HepG2 (cell line): ENCODE measurements at regions not wholly inside any gene's neighbourhood (a gene's known extent, or its start where the extent isn't known, plus 50 kb on each side); places are given as distances from the start of the nearest gene placed in this dataset.

Source experiments
- ATAC-seq: fragments of 200-7000 bp; cut with Tn5 transposase; 3 replicates; pipeline ENCODE4 v1.9.1; 2020; ENCODE audit warnings: mild to moderate bottlenecking, moderate library complexity
- BruUV-seq: library from RNA; stranded (reverse); fragments of 400-500 nt; replicated peaks from 2 replicates; lab custom pipeline; 2021; lab: Mats Ljungman, UMichigan
- CTCF ChIA-PET: fragments of 300-600 bp; formaldehyde crosslinking; extraction: SDS; loops from one replicate; lab custom pipeline; 2021; ENCODE audit warnings: low total read pairs, inconsistent platforms, low intra/inter-chr PET ratio; lab: Yijun Ruan, JAX
- POLR2A ChIA-PET: fragments of 350-600 bp; sonication (Branson Sonifier 250); formaldehyde crosslinking; loops from one replicate; lab custom pipeline; 2020; ENCODE audit warnings: antibody characterized with exemption, inconsistent platforms; lab: Yijun Ruan, JAX
- DNase-seq: peaks from one replicate; pipeline ENCODE4 v3.0.0-alpha.2; 2015; ENCODE audit warnings: low spot score
- FAIRE-seq: peaks from 3 replicates; lab custom pipeline; 2011; peaks lifted over from hg19 to GRCh38; lab: Jason Lieb, UNC
- H2AFZ ChIP-seq: one replicate; pipeline ENCODE4 v1.6.1; 2011; ENCODE audit warnings: low read length, inconsistent platforms
- H3K27ac ChIP-seq: fragments of 300-600 bp; 3 replicates; pipeline ENCODE4 v1.8.0; 2011; ENCODE audit warnings: mixed run types, mild to moderate bottlenecking, mixed read lengths, low read length, inconsistent platforms; ENCODE audit not compliant: insufficient read depth; ENCODE audit errors: extremely low read length
- H3K27me3 ChIP-seq, 2 experiments: fragments of 200-600 bp in 1 of 2; 2 replicates in 1 of 2; 3 replicates in 1 of 2; pipeline versions ENCODE4 v1.6.0 to v1.8.0; 2011; ENCODE audit warnings: low read length in 2 of 2, mild to moderate bottlenecking in 2 of 2, moderate library complexity in 2 of 2, inconsistent platforms in 1 of 2; ENCODE audit not compliant: insufficient read depth in 2 of 2, control insufficient read depth in 1 of 2
- H3K36me3 ChIP-seq, 2 experiments: fragments of 200-600 bp in 1 of 2; replicated peaks in 1 of 2; 2 replicates in 1 of 2; 3 replicates in 1 of 2; pipeline versions ENCODE4 v1.5.1 to v1.8.0; 2011; ENCODE audit warnings: low read length in 2 of 2, inconsistent platforms in 1 of 2; ENCODE audit not compliant: insufficient read depth in 2 of 2, control insufficient read depth in 1 of 2
- H3K4me1 ChIP-seq: 2 replicates; pipeline ENCODE4 v1.5.1; 2012; ENCODE audit warnings: low read length, inconsistent platforms; ENCODE audit not compliant: insufficient read depth
- H3K4me2 ChIP-seq: 2 replicates; pipeline ENCODE4 v1.6.0; 2011; ENCODE audit warnings: low read depth, low read length, inconsistent platforms
- H3K4me3 ChIP-seq, 3 experiments: fragments of 200-600 bp in 1 of 3; sonication (generic), shearing (Covaris generic) in 1 of 3; replicated peaks in 1 of 3; 2 replicates each; pipeline ENCODE4 v1.5.1; 2011 to 2016; ENCODE audit warnings: low read length in 3 of 3, inconsistent platforms in 2 of 3, low read depth in 2 of 3, mild to moderate bottlenecking in 2 of 3, control low read depth in 1 of 3, mixed read lengths in 1 of 3; ENCODE audit not compliant: insufficient read depth in 1 of 3
- H3K79me2 ChIP-seq: one replicate; pipeline ENCODE4 v1.6.1; 2011; ENCODE audit warnings: low read length, inconsistent platforms; ENCODE audit not compliant: insufficient read depth
- H3K9ac ChIP-seq: 2 replicates; pipeline ENCODE4 v1.6.0; 2011; ENCODE audit warnings: mild to moderate bottlenecking, low read depth, low read length, inconsistent platforms; ENCODE audit not compliant: insufficient read depth
- H3K9me3 ChIP-seq: 2 replicates; pipeline ENCODE4 v1.5.1; 2012; ENCODE audit warnings: mild to moderate bottlenecking, low read length
- H4K20me1 ChIP-seq: 2 replicates; pipeline ENCODE4 v1.6.0; 2011; ENCODE audit warnings: inconsistent platforms, mild to moderate bottlenecking, low read length, moderate library complexity; ENCODE audit not compliant: insufficient read depth
- ARID3A ChIP-seq: IDR thresholded peaks from 2 replicates; pipeline ENCODE4 v1.6.1; 2012; ENCODE audit warnings: low read depth, low read length, improper control_type of control experiment
- CAMTA2 ChIP-seq: sonication (generic); formaldehyde crosslinking; IDR thresholded peaks from 2 replicates; pipeline ENCODE4 v1.4.0; 2020; ENCODE audit warnings: mild to moderate bottlenecking, missing genetic modification reagents, borderline replicate concordance
- CEBPG ChIP-seq: IDR thresholded peaks from 2 replicates; pipeline ENCODE4 v1.6.1; 2016
- FOXK2 ChIP-seq: fragments of 450-650 bp; IDR thresholded peaks from 2 replicates; pipeline ENCODE4 v1.6.1; 2016
- HOXA7 ChIP-seq: sonication (generic); formaldehyde crosslinking; IDR thresholded peaks from 2 replicates; pipeline ENCODE4 v1.8.1; 2022; ENCODE audit warnings: mild to moderate bottlenecking, missing genetic modification reagents, moderate library complexity
- KLF6 ChIP-seq: IDR thresholded peaks from 2 replicates; pipeline ENCODE4 v1.8.0; 2016; ENCODE audit warnings: missing biosample characterization, missing genetic modification reagents
- LRRFIP1 ChIP-seq: sonication (generic); formaldehyde crosslinking; conservative IDR thresholded peaks from 2 replicates; pipeline ENCODE4 v1.4.0; 2020; ENCODE audit warnings: missing genetic modification reagents
- PRMT3 ChIP-seq: sonication (generic); formaldehyde crosslinking; IDR thresholded peaks from 2 replicates; pipeline ENCODE4 v1.8.1; 2022; ENCODE audit warnings: low read depth, mild to moderate bottlenecking, moderate library complexity, missing genetic modification reagents, borderline replicate concordance
- TERF1 ChIP-seq: sonication (generic); formaldehyde crosslinking; IDR thresholded peaks from 2 replicates; pipeline ENCODE4 v1.8.0; 2022; ENCODE audit warnings: mild to moderate bottlenecking, missing genetic modification reagents, moderate library complexity
- ZBTB43 ChIP-seq: sonication (generic); formaldehyde crosslinking; conservative IDR thresholded peaks from 2 replicates; pipeline ENCODE4 v1.4.0; 2020; ENCODE audit warnings: missing genetic modification reagents
- ZNF253 ChIP-seq: sonication (generic); formaldehyde crosslinking; IDR thresholded peaks from 2 replicates; pipeline ENCODE4 v1.8.0; 2022; ENCODE audit warnings: mild to moderate bottlenecking, missing genetic modification reagents, borderline replicate concordance
- ZNF460 ChIP-seq: sonication (generic); formaldehyde crosslinking; IDR thresholded peaks from 2 replicates; pipeline ENCODE4 v1.5.1; 2020; ENCODE audit warnings: missing genetic modification reagents, mild to moderate bottlenecking, borderline replicate concordance
- ZNF749 ChIP-seq: sonication (generic); formaldehyde crosslinking; IDR thresholded peaks from 2 replicates; pipeline ENCODE4 v1.8.0; 2022; ENCODE audit warnings: mild to moderate bottlenecking, missing genetic modification reagents, moderate library complexity, borderline replicate concordance
- ZNF768 ChIP-seq: sonication (generic); formaldehyde crosslinking; IDR thresholded peaks from 2 replicates; pipeline ENCODE4 v1.4.0; 2020; ENCODE audit warnings: missing genetic modification reagents
- ZNF788 ChIP-seq: sonication (generic); formaldehyde crosslinking; IDR thresholded peaks from 2 replicates; pipeline ENCODE4 v1.5.0; 2020; ENCODE audit warnings: mild to moderate bottlenecking, missing genetic modification reagents, borderline replicate concordance
- ZNF800 ChIP-seq: sonication (generic); formaldehyde crosslinking; IDR thresholded peaks from 2 replicates; pipeline ENCODE4 v1.4.0; 2020; ENCODE audit warnings: missing genetic modification reagents
- WGBS: methylation state at CpG from one replicate; pipeline ENCODE4 v1.1.6; 2017; ENCODE audit warnings: low lambda C conversion rate; 5-methylcytosine and 5-hydroxymethylcytosine counted together
- in situ Hi-C: cut with HindIII; loops from 2 replicates; pipeline ENCODE4 v1.10.0; 2017; ENCODE audit warnings: low pct_unique_long_range_greater_than_20kb; ENCODE audit not compliant: extremely low pct_ligation_motif_present
- intact Hi-C: fragments of 100-400 bp; cut with micrococcal nuclease; formaldehyde crosslinking; loops from one replicate; pipeline ENCODE4 v1.10.0; 2022; ENCODE audit not compliant: unreplicated experiment

GRCh38 chr13:88450515-88450914, 779.3 kb downstream of the SLITRK5 start (continued):
- no peak for TF ChIP-seq ZNF460 (CRISPR knock-in tag)
- no peak for TF ChIP-seq ZNF253 (CRISPR knock-in tag)
- TF ChIP-seq KLF6 (CRISPR knock-in tag): no peak
- no peak for TF ChIP-seq HOXA7 (CRISPR knock-in tag)
- no peak for TF ChIP-seq ZNF788 (CRISPR knock-in tag)
- no peak for TF ChIP-seq TERF1 (CRISPR knock-in tag)
- no peak for TF ChIP-seq CEBPG (CRISPR knock-in tag)

- Histone ChIP-seq H3K9me3 (peaks cover 7% of the 10 kb centered on the region; the same call in 1 of the 2 replicates), H3K27ac (no peak overlapping the region), H3K9ac (no peak overlapping the region), H3K4me3 (no peak overlapping the region), H3K79me2 (no peaks in the 10 kb centered on the region), H2AFZ (no peak overlapping the region), H3K4me2 (no peak overlapping the region), H3K36me3 (no peaks in the 10 kb centered on the region), H4K20me1 (no peaks in the 10 kb centered on the region), H3K4me1 (no peaks in the 10 kb centered on the region), H3K27me3 (no peaks in the 10 kb centered on the region)
- POLR2A ChIA-PET: no interaction called here
- FAIRE-seq (no peak), ATAC-seq (no peak), DNase-seq (no peak)
- CTCF ChIA-PET: no interaction called here
- WGBS: 34% methylated on average over 3 of the region's 3 CpGs
- no TSS peak for BruUV-seq
- in situ Hi-C loops (no loop called here), intact Hi-C loops (no loop called here)
- TF ChIP-seq ARID3A (no peak), CAMTA2 (CRISPR knock-in tag) (no peak), LRRFIP1 (CRISPR knock-in tag) (no peak), ZNF749 (CRISPR knock-in tag) (no peak), FOXK2 (no peak), ZNF800 (CRISPR knock-in tag) (no peak), ZBTB43 (CRISPR knock-in tag) (no peak), ZNF768 (CRISPR knock-in tag) (no peak), PRMT3 (no peak)
These were observed 785.0 kb downstream of the SLITRK5 start for GRCh38 chr13:88456151-88456550.
